ENCODE measurements at regions not wholly inside any gene's neighbourhood (a gene's known extent, or its start where the extent isn't known, plus 50 kb on each side); places are given as distances from the start of the nearest gene placed in this dataset.

DNA sequence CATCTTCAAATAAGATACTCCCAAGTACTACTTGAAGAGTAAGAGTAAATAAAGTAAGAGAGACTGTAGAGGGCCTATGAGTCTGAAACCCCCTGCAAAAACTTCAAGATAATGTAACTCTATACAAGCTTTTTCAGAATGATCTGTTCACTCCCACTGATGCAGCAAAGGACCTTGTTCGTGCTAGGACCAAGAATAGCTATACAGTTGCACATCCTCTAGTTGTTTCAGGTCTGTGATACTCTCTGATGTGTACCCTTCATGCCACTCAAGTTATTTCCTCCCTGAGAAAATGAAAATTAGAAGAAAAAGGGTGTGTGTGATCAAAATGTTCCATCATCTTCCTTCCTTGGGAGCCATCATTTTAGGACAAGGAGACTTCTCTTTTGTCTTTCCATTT lies 204.4 kb downstream of the ALX1 start:
- no peak overlapping the region for H3K14ac ChIP-seq (ENCODE audit: insufficient read length)
- no peak overlapping the region for H3K23ac ChIP-seq (ENCODE audit: insufficient read length)
- no peak overlapping the region for H3K4me3 ChIP-seq (ENCODE audit: extremely low read depth in 1 of 4, insufficient read depth in 2 of 4, low read depth in 3 of 4, low read length in 4 of 4)
- DNase-seq (ENCODE audit: low read depth in 1 of 2, low spot score in 2 of 2) (no peak), FAIRE-seq (no peak)
- POLR2A ChIA-PET (ENCODE audit: partially characterized antibody) = no interaction called here
- no peak overlapping the region for H3K56ac ChIP-seq (replicated peaks; ENCODE audit: insufficient read length, low read depth, low read length)
- no peak overlapping the region for H2BK120ac ChIP-seq (replicated peaks; ENCODE audit: low read depth, low read length)
- no peak overlapping the region for H3K9ac ChIP-seq (replicated peaks in 1 of 4; ENCODE audit: extremely low read depth in 1 of 4, low read depth in 3 of 4, low read length in 3 of 4)
- H3K79me2 ChIP-seq (ENCODE audit: control insufficient read depth in 1 of 2, insufficient read depth in 2 of 2, low read length in 2 of 2) = no peaks in the 10 kb centered on the region
- no peak overlapping the region for H3K4me2 ChIP-seq (ENCODE audit: insufficient read depth in 1 of 2, low read depth in 2 of 2, low read length in 2 of 2)
- no peak overlapping the region for H4K8ac ChIP-seq (ENCODE audit: extremely low read depth, insufficient read depth, low read length)
- H3K79me1 ChIP-seq (ENCODE audit: low read depth, low read length) = no peaks in the 10 kb centered on the region
- H2BK12ac ChIP-seq (ENCODE audit: low read depth, low read length) = no peak overlapping the region
- no peak overlapping the region for H3K4ac ChIP-seq (replicated peaks; ENCODE audit: insufficient read length, low read depth, low read length)
- WGBS, 2 experiments (ENCODE audit: extremely low coverage in 1 of 2, insufficient coverage in 1 of 2, insufficient read length in 1 of 2, insufficient replicate concordance in 2 of 2, low coverage in 1 of 2, low lambda C conversion rate in 2 of 2, missing lambda C conversion rate in 1 of 2) = 86% methylated on average over 1 of the region's 1 CpG; no CpG with 5 or more reads in 1 of the 2 experiments
- H2BK20ac ChIP-seq (ENCODE audit: low read length) = no peak overlapping the region
- CTCF ChIA-PET (ENCODE audit: partially characterized antibody) = interaction anchor here (0.6 to 0.7 kb wide), 3 partner anchors 15 to 435 kb away, joined by 3 read pairs; no protein-coding TSS in a partner anchor
- no peak overlapping the region for H4K91ac ChIP-seq (replicated peaks; ENCODE audit: insufficient read length, low read length)
- no peak overlapping the region for H2BK15ac ChIP-seq (ENCODE audit: low read length)
- no peaks in the 10 kb centered on the region for H3K23me2 ChIP-seq (ENCODE audit: low read depth, low read length)
- no peaks in the 10 kb centered on the region for H3K27me3 ChIP-seq (replicated peaks in 1 of 4; ENCODE audit: control insufficient read depth in 3 of 4, extremely low read depth in 1 of 4, insufficient read depth in 3 of 4, low read length in 3 of 4)
- H3K27ac ChIP-seq (ENCODE audit: low read depth, low read length) = no peak overlapping the region
- no peaks in the 10 kb centered on the region for H3K4me1 ChIP-seq (replicated peaks in 1 of 4; ENCODE audit: control insufficient read depth in 3 of 4, insufficient read depth in 4 of 4, low read length in 3 of 4)
- H2BK5ac ChIP-seq (ENCODE audit: low read depth, low read length) = no peak overlapping the region
- no peak overlapping the region for H4K5ac ChIP-seq (ENCODE audit: insufficient read length, low read depth, low read length)
- H2AFZ ChIP-seq (ENCODE audit: low read length) = 0 out of 2 replicates have a peak overlapping the region, but pooled peaks have one; percentile 30
- H2AK5ac ChIP-seq (ENCODE audit: low read depth, low read length) = no peak overlapping the region
- no peak overlapping the region for H3K18ac ChIP-seq (ENCODE audit: extremely low read depth, low read length)
- no peaks in the 10 kb centered on the region for H4K20me1 ChIP-seq (replicated peaks in 1 of 2; ENCODE audit: control insufficient read depth in 1 of 2, insufficient read depth in 2 of 2, low read length in 2 of 2)
- no peaks in the 10 kb centered on the region for H3K36me3 ChIP-seq (ENCODE audit: control insufficient read depth in 2 of 4, insufficient read depth in 4 of 4, low read length in 3 of 4)
- H3K9me3 ChIP-seq (ENCODE audit: insufficient read depth in 2 of 2, low read depth in 1 of 2, low read length in 1 of 2) = no peaks in the 10 kb centered on the region
- TF ChIP-seq KDM4A (IDR thresholded peaks at IDR 0.05; ENCODE audit: low read depth, low read length, severe bottlenecking) (no peak), SIN3A (conservative IDR thresholded peaks at IDR 0.05 in 1 of 2, IDR thresholded peaks at IDR 0.05 in 1 of 2; ENCODE audit: low read depth in 1 of 2, low read length in 2 of 2) (no peak), TAF1 (IDR thresholded peaks at IDR 0.05; ENCODE audit: low read depth, low read length) (no peak), EZH2 (IDR thresholded peaks at IDR 0.05; ENCODE audit: low read depth, low read length, severe bottlenecking) (no peak), EGR1 (IDR thresholded peaks at IDR 0.05; ENCODE audit: borderline replicate concordance, low read depth, low read length) (no peak), JUND (IDR thresholded peaks at IDR 0.05; ENCODE audit: low read length) (no peak), RXRA (IDR thresholded peaks at IDR 0.05; ENCODE audit: insufficient read depth, low read depth, low read length) (no peak), TBP (IDR thresholded peaks at IDR 0.05; ENCODE audit: low read depth, low read length) (no peak), CTBP2 (IDR thresholded peaks at IDR 0.05; ENCODE audit: borderline replicate concordance, insufficient read depth, insufficient read length, low read length) (no peak), SUZ12 (IDR thresholded peaks at IDR 0.05; ENCODE audit: low read length) (no peak), BCL11A (IDR thresholded peaks at IDR 0.05; ENCODE audit: low read depth in 2 of 2, low read length in 2 of 2) (no peak), EP300 (IDR thresholded peaks at IDR 0.05; ENCODE audit: borderline replicate concordance in 1 of 2, low read depth in 2 of 2, low read length in 2 of 2) (no peak), ZNF274 (IDR thresholded peaks at IDR 0.05; ENCODE audit: borderline replicate concordance, extremely low read depth, low read length) (no peak), POLR2A (IDR thresholded peaks at IDR 0.05; ENCODE audit: control extremely low read depth in 1 of 2, low read depth in 2 of 2, low read length in 2 of 2) (no peak)
- TF ChIP-seq, protein P1, sequence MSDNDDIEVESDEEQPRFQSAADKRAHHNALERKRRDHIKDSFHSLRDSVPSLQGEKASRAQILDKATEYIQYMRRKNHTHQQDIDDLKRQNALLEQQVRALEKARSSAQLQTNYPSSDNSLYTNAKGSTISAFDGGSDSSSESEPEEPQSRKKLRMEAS (IDR thresholded peaks at IDR 0.05) = no peak
